MM.1S (cell line): ENCODE measurements at regions not wholly inside any gene's neighbourhood (a gene's known extent, or its start where the extent isn't known, plus 50 kb on each side); places are given as distances from the start of the nearest gene placed in this dataset.

Experiments
- DNase-seq: peaks from one replicate; pipeline ENCODE4 v3.0.0-alpha.2; 2015
- H2AFZ ChIP-seq: fragments of 300-600 bp; sonication (generic); 2 replicates; pipeline ENCODE4 v1.6.0; 2016; ENCODE audit warnings: antibody characterized with exemption, low read length
- H3F3A ChIP-seq: fragments of 300-600 bp; sonication (generic); 2 replicates; pipeline ENCODE4 v1.6.1; 2016; ENCODE audit warnings: mild to moderate bottlenecking, antibody characterized with exemption, low read length, moderate library complexity, mixed read lengths; ENCODE audit not compliant: insufficient read depth
- H3K27ac ChIP-seq: fragments of 300-600 bp; sonication (generic); 2 replicates; pipeline ENCODE4 v1.5.1; 2016; ENCODE audit warnings: mild to moderate bottlenecking, low read length
- H3K27me3 ChIP-seq: fragments of 300-600 bp; sonication (generic); replicated peaks from 2 replicates; pipeline ENCODE4 v1.6.0; 2016; ENCODE audit warnings: low read length; ENCODE audit not compliant: insufficient read depth
- H3K36me3 ChIP-seq: fragments of 300-600 bp; sonication (generic); replicated peaks from 2 replicates; pipeline ENCODE4 v1.6.1; 2016; ENCODE audit warnings: mild to moderate bottlenecking, low read length, mixed read lengths; ENCODE audit not compliant: insufficient read depth
- H3K4me1 ChIP-seq: fragments of 300-600 bp; sonication (generic); 2 replicates; pipeline ENCODE4 v1.6.1; 2016; ENCODE audit warnings: low read length, mixed read lengths
- H3K4me2 ChIP-seq: fragments of 300-600 bp; sonication (generic); 2 replicates; pipeline ENCODE4 v1.6.0; 2016; ENCODE audit warnings: low read depth, low read length
- H3K4me3 ChIP-seq: fragments of 300-600 bp; sonication (generic); 2 replicates; pipeline ENCODE4 v1.5.1; 2016; ENCODE audit warnings: low read length, mixed read lengths
- H3K79me2 ChIP-seq: fragments of 300-600 bp; sonication (generic); 2 replicates; pipeline ENCODE4 v1.6.1; 2016; ENCODE audit warnings: mixed run types, low read length, mixed read lengths
- H3K9ac ChIP-seq: fragments of 300-600 bp; sonication (generic); 2 replicates; pipeline ENCODE4 v1.6.1; 2016; ENCODE audit warnings: low read length, mixed read lengths
- H3K9me2 ChIP-seq: fragments of 300-600 bp; sonication (generic); replicated peaks from 2 replicates; pipeline ENCODE4 v1.6.1; 2016; ENCODE audit warnings: mild to moderate bottlenecking, low read length, mixed read lengths; ENCODE audit not compliant: insufficient read depth
- H3K9me3 ChIP-seq: fragments of 300-600 bp; sonication (generic); replicated peaks from 2 replicates; pipeline ENCODE4 v1.6.1; 2016; ENCODE audit warnings: mild to moderate bottlenecking, low read length, mixed read lengths; ENCODE audit not compliant: insufficient read depth
- H4K20me1 ChIP-seq: fragments of 300-600 bp; sonication (generic); 2 replicates; pipeline ENCODE4 v1.6.1; 2016; ENCODE audit warnings: mild to moderate bottlenecking, low read length, moderate library complexity, mixed read lengths; ENCODE audit not compliant: insufficient read depth
- EZH2 ChIP-seq: fragments of 300-600 bp; sonication (generic); optimal IDR thresholded peaks from 2 replicates; pipeline ENCODE3; 2017; ENCODE audit warnings: low read depth, mild to moderate bottlenecking, antibody characterized with exemption, low read length, mixed read lengths
- EZH2phosphoT487 ChIP-seq: fragments of 300-600 bp; sonication (generic); IDR thresholded peaks from 2 replicates; pipeline ENCODE4 v1.6.1; 2018; ENCODE audit warnings: antibody characterized with exemption, low read length
- TF ChIP-seq, protein P1 (sequence below): fragments of 300-600 bp; sonication (generic); IDR thresholded peaks from 2 replicates; pipeline ENCODE4 v1.5.1; 2016; ENCODE audit warnings: antibody characterized with exemption, low read length, mixed read lengths

DNA sequence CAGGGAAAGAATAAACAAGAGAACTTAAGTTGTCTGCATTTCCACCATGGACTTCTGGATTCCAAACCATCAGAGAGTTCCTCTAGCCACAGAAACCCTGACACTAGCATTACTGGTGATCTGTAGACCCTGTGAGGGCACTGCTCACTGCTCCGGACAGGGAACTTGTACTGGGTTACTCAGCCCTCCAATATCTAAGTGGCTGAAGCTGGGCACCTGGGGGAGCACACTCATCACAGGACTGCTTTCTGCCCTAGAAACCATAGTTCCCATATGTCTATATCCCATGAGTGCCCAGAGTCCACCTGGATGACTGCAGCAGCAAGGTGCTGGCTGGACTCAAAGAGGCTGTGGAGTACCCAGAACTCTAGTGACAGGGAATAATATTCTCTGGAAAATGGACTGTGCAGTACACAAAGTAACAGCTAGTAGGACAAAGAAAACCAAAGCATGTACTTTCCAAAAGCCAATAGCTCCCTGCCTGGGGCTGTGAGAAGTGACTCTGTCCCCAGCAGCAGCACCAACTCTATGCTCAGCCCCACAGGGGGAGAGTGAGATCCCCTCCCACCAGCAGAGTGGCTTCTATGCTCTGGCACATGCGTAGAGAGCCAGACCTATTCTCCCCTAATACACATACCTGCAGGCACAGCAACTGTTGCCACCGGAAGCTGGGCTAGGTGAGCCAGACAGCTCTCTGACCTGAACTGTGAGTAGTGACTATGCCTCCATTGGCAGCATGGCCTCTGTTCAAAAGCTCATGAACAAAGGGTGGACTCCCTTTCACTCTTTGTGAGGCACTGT, 472.9 kb upstream of the FTMT start:
- H3K36me3 ChIP-seq, result no peaks in the 10 kb centered on the region
- no peak for DNase-seq

DNA sequence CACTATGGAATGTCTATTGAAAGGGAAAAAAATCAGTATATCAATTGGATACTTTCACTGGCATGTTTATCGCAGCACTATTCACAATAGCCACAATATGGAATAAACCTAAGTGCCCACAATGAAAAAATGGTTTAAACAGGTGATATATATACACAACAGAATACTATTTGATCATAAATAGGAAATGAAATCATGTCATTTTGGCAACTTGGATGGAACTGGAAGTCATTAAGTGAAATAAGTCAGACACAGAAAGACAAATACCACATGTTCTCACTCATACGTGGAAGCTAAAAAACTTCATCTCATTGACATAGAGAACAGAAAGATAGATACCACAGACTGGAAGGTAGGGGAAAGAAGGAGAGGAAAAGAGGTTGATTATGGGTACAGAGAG, 471.6 kb upstream of the FTMT start:
- Histone ChIP-seq H3F3A (no peaks in the 10 kb centered on the region), H3K9me3 (no peaks in the 10 kb centered on the region), H4K20me1 (no peaks in the 10 kb centered on the region), H3K9me2 (no peaks in the 10 kb centered on the region), H3K4me3 (no peak overlapping the region), H3K4me2 (no peak overlapping the region), H3K27ac (no peak overlapping the region), H2AFZ (no peak overlapping the region), H3K9ac (no peak overlapping the region), H3K36me3 (no peaks in the 10 kb centered on the region), H3K79me2 (no peaks in the 10 kb centered on the region), H3K4me1 (no peaks in the 10 kb centered on the region), H3K27me3 (no peaks in the 10 kb centered on the region)
- no peak for TF ChIP-seq EZH2phosphoT487
- no peak for TF ChIP-seq EZH2
- TF ChIP-seq, protein P1, sequence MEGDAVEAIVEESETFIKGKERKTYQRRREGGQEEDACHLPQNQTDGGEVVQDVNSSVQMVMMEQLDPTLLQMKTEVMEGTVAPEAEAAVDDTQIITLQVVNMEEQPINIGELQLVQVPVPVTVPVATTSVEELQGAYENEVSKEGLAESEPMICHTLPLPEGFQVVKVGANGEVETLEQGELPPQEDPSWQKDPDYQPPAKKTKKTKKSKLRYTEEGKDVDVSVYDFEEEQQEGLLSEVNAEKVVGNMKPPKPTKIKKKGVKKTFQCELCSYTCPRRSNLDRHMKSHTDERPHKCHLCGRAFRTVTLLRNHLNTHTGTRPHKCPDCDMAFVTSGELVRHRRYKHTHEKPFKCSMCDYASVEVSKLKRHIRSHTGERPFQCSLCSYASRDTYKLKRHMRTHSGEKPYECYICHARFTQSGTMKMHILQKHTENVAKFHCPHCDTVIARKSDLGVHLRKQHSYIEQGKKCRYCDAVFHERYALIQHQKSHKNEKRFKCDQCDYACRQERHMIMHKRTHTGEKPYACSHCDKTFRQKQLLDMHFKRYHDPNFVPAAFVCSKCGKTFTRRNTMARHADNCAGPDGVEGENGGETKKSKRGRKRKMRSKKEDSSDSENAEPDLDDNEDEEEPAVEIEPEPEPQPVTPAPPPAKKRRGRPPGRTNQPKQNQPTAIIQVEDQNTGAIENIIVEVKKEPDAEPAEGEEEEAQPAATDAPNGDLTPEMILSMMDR, result no peak
- DNase-seq, result no peak

More for the DNA sequence above, 472.9 kb upstream of the FTMT start:
- Histone ChIP-seq H3K4me3 (no peak overlapping the region), H3K79me2 (no peaks in the 10 kb centered on the region), H3F3A (no peaks in the 10 kb centered on the region), H3K9ac (no peak overlapping the region), H2AFZ (no peak overlapping the region), H3K4me1 (no peaks in the 10 kb centered on the region), H3K9me3 (no peaks in the 10 kb centered on the region), H3K27ac (no peak overlapping the region), H4K20me1 (no peaks in the 10 kb centered on the region), H3K9me2 (no peaks in the 10 kb centered on the region), H3K27me3 (no peaks in the 10 kb centered on the region), H3K4me2 (no peak overlapping the region)
- TF ChIP-seq EZH2phosphoT487, result no peak
- TF ChIP-seq, protein P1, result no peak
- no peak for TF ChIP-seq EZH2

DNA sequence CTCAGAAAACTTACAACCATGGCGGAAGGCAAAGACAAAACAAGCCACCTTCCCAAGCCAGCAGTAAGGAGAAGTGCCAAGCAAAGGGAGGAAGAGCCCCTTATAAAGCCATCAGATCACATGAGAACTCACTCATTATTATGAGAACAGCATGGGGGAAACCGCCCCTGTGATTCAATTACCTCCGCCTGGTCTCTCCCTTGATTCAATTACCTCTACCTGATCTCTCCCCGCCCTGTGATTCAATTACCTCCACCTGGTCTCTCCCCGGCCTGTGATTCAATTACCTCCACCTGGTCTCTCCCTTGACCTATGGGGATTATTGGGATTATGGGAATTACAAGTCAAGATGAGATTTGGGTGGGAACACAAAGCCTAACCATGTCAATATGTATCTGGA, 467.3 kb upstream of the FTMT start:
- Histone ChIP-seq H3K9me3 (no peaks in the 10 kb centered on the region), H3K4me2 (no peak overlapping the region), H3K36me3 (no peaks in the 10 kb centered on the region), H3K79me2 (no peaks in the 10 kb centered on the region), H3K4me3 (no peak overlapping the region), H3K4me1 (no peaks in the 10 kb centered on the region), H3F3A (no peaks in the 10 kb centered on the region), H3K9ac (no peak overlapping the region), H3K27me3 (no peaks in the 10 kb centered on the region), H3K27ac (no peak overlapping the region), H2AFZ (no peak overlapping the region), H4K20me1 (no peaks in the 10 kb centered on the region), H3K9me2 (no peaks in the 10 kb centered on the region)
- no peak for TF ChIP-seq EZH2phosphoT487
- no peak for TF ChIP-seq EZH2
- TF ChIP-seq, protein P1, result no peak
- no peak for DNase-seq
